ENCODE measurements at regions not wholly inside any gene's neighbourhood (a gene's known extent, or its start where the extent isn't known, plus 50 kb on each side); places are given as distances from the start of the nearest gene placed in this dataset.

DNA sequence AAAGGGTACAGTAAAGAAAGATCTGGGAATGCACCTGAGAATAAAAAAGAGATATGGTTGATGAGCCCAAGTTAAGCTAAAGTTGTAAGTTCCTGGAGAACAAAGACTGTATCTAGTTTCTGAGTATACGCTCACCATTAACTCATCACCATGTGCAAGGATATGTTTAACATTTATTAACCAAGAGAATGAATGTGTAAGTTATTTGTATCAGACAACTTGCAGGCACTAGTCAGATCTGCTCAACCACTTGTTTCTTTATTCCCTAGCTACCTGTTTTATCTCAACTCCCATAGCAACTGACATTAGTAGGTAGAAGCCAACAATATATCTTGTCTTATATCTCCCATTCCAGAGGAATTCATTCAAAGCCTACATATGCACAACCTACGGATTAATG lies 74.9 kb upstream of the KCNA4 start:
- TF ChIP-seq, protein P1, sequence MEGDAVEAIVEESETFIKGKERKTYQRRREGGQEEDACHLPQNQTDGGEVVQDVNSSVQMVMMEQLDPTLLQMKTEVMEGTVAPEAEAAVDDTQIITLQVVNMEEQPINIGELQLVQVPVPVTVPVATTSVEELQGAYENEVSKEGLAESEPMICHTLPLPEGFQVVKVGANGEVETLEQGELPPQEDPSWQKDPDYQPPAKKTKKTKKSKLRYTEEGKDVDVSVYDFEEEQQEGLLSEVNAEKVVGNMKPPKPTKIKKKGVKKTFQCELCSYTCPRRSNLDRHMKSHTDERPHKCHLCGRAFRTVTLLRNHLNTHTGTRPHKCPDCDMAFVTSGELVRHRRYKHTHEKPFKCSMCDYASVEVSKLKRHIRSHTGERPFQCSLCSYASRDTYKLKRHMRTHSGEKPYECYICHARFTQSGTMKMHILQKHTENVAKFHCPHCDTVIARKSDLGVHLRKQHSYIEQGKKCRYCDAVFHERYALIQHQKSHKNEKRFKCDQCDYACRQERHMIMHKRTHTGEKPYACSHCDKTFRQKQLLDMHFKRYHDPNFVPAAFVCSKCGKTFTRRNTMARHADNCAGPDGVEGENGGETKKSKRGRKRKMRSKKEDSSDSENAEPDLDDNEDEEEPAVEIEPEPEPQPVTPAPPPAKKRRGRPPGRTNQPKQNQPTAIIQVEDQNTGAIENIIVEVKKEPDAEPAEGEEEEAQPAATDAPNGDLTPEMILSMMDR (conservative IDR thresholded peaks at IDR 0.05; ENCODE audit: low read depth in 2 of 2) = no peak
- TF ChIP-seq EZH2phosphoT487 (IDR thresholded peaks at IDR 0.05; ENCODE audit: unreplicated experiment) (no peak), CREB1 (CRISPR knock-in tag; IDR thresholded peaks at IDR 0.05; ENCODE audit: low read depth) (no peak), POLR2AphosphoS5 (IDR thresholded peaks at IDR 0.05; ENCODE audit: low read depth) (no peak), EZH2 (IDR thresholded peaks at IDR 0.05; ENCODE audit: low read depth, unreplicated experiment) (no peak), JUNB (IDR thresholded peaks at IDR 0.05; ENCODE audit: unreplicated experiment) (no peak)
- TF ChIP-seq, protein P2, sequence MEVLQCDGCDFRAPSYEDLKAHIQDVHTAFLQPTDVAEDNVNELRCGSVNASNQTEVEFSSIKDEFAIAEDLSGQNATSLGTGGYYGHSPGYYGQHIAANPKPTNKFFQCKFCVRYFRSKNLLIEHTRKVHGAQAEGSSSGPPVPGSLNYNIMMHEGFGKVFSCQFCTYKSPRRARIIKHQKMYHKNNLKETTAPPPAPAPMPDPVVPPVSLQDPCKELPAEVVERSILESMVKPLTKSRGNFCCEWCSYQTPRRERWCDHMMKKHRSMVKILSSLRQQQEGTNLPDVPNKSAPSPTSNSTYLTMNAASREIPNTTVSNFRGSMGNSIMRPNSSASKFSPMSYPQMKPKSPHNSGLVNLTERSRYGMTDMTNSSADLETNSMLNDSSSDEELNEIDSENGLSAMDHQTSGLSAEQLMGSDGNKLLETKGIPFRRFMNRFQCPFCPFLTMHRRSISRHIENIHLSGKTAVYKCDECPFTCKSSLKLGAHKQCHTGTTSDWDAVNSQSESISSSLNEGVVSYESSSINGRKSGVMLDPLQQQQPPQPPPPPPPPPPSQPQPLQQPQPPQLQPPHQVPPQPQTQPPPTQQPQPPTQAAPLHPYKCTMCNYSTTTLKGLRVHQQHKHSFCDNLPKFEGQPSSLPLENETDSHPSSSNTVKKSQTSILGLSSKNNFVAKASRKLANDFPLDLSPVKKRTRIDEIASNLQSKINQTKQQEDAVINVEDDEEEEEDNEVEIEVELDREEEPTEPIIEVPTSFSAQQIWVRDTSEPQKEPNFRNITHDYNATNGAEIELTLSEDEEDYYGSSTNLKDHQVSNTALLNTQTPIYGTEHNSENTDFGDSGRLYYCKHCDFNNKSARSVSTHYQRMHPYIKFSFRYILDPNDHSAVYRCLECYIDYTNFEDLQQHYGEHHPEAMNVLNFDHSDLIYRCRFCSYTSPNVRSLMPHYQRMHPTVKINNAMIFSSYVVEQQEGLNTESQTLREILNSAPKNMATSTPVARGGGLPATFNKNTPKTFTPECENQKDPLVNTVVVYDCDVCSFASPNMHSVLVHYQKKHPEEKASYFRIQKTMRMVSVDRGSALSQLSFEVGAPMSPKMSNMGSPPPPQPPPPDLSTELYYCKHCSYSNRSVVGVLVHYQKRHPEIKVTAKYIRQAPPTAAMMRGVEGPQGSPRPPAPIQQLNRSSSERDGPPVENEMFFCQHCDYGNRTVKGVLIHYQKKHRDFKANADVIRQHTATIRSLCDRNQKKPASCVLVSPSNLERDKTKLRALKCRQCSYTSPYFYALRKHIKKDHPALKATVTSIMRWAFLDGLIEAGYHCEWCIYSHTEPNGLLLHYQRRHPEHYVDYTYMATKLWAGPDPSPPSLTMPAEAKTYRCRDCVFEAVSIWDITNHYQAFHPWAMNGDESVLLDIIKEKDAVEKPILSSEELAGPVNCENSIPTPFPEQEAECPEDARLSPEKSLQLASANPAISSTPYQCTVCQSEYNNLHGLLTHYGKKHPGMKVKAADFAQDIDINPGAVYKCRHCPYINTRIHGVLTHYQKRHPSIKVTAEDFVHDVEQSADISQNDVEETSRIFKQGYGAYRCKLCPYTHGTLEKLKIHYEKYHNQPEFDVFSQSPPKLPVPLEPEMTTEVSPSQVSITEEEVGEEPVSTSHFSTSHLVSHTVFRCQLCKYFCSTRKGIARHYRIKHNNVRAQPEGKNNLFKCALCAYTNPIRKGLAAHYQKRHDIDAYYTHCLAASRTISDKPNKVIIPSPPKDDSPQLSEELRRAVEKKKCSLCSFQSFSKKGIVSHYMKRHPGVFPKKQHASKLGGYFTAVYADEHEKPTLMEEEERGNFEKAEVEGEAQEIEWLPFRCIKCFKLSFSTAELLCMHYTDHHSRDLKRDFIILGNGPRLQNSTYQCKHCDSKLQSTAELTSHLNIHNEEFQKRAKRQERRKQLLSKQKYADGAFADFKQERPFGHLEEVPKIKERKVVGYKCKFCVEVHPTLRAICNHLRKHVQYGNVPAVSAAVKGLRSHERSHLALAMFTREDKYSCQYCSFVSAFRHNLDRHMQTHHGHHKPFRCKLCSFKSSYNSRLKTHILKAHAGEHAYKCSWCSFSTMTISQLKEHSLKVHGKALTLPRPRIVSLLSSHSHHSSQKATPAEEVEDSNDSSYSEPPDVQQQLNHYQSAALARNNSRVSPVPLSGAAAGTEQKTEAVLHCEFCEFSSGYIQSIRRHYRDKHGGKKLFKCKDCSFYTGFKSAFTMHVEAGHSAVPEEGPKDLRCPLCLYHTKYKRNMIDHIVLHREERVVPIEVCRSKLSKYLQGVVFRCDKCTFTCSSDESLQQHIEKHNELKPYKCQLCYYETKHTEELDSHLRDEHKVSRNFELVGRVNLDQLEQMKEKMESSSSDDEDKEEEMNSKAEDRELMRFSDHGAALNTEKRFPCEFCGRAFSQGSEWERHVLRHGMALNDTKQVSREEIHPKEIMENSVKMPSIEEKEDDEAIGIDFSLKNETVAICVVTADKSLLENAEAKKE (CRISPR knock-in tag; IDR thresholded peaks at IDR 0.05) = no peak
- TF ChIP-seq, protein P3, sequence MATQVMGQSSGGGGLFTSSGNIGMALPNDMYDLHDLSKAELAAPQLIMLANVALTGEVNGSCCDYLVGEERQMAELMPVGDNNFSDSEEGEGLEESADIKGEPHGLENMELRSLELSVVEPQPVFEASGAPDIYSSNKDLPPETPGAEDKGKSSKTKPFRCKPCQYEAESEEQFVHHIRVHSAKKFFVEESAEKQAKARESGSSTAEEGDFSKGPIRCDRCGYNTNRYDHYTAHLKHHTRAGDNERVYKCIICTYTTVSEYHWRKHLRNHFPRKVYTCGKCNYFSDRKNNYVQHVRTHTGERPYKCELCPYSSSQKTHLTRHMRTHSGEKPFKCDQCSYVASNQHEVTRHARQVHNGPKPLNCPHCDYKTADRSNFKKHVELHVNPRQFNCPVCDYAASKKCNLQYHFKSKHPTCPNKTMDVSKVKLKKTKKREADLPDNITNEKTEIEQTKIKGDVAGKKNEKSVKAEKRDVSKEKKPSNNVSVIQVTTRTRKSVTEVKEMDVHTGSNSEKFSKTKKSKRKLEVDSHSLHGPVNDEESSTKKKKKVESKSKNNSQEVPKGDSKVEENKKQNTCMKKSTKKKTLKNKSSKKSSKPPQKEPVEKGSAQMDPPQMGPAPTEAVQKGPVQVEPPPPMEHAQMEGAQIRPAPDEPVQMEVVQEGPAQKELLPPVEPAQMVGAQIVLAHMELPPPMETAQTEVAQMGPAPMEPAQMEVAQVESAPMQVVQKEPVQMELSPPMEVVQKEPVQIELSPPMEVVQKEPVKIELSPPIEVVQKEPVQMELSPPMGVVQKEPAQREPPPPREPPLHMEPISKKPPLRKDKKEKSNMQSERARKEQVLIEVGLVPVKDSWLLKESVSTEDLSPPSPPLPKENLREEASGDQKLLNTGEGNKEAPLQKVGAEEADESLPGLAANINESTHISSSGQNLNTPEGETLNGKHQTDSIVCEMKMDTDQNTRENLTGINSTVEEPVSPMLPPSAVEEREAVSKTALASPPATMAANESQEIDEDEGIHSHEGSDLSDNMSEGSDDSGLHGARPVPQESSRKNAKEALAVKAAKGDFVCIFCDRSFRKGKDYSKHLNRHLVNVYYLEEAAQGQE (IDR thresholded peaks at IDR 0.05; ENCODE audit: unreplicated experiment) = no peak

Data from GM23338 (cell line).